Trophoblast cell (in vitro differentiated cells and primary cell): ENCODE measurements at regions not wholly inside any gene's neighbourhood (a gene's known extent, or its start where the extent isn't known, plus 50 kb on each side); places are given as distances from the start of the nearest gene placed in this dataset.
A peak's percentile ranks its signal among the peaks of the same experiment; 100 is the strongest.

Experiments used
- DNase-seq, 2 donors: peaks; one replicate each; pipeline ENCODE4 v3.0.0-alpha.2; 2016
- H2AFZ ChIP-seq: 2 replicates; pipeline ENCODE4 v1.6.1; 2013; ENCODE audit warnings: low read length, moderate library complexity, mild to moderate bottlenecking; ENCODE audit not compliant: insufficient read depth, poor library complexity
- H2AK5ac ChIP-seq: 2 replicates; pipeline ENCODE4 v1.6.1; 2013; ENCODE audit warnings: mild to moderate bottlenecking, low read length
- H2BK120ac ChIP-seq: 2 replicates; pipeline ENCODE4 v1.6.1; 2013; ENCODE audit warnings: low read length, mild to moderate bottlenecking, moderate library complexity; ENCODE audit not compliant: insufficient read depth, poor library complexity
- H2BK12ac ChIP-seq: 2 replicates; pipeline ENCODE4 v1.6.1; 2013; ENCODE audit warnings: mild to moderate bottlenecking, low read length, moderate library complexity
- H2BK5ac ChIP-seq: 2 replicates; pipeline ENCODE4 v1.6.1; 2013; ENCODE audit warnings: low read length, low read depth, moderate library complexity, mild to moderate bottlenecking; ENCODE audit not compliant: poor library complexity
- H3K14ac ChIP-seq: 2 replicates; pipeline ENCODE4 v1.6.1; 2013; ENCODE audit warnings: mild to moderate bottlenecking, low read length
- H3K18ac ChIP-seq: 2 replicates; pipeline ENCODE4 v1.6.1; 2013; ENCODE audit warnings: mild to moderate bottlenecking, low read length
- H3K23ac ChIP-seq: 2 replicates; pipeline ENCODE4 v1.6.1; 2013; ENCODE audit warnings: low read length
- H3K27ac ChIP-seq: 2 replicates; pipeline ENCODE4 v1.5.1; 2013; ENCODE audit warnings: low read depth, mild to moderate bottlenecking, inconsistent platforms, low read length, moderate library complexity
- H3K27me3 ChIP-seq: 2 replicates; pipeline ENCODE4 v1.6.1; 2013; ENCODE audit warnings: inconsistent platforms, mild to moderate bottlenecking, low read length, moderate library complexity; ENCODE audit not compliant: insufficient read depth
- H3K36me3 ChIP-seq, 2 experiments: 1 replicate in 1 of 2; 2 replicates in 1 of 2; pipeline ENCODE4 v1.6.1; 2013; ENCODE audit warnings: low read length in 2 of 2, mild to moderate bottlenecking in 2 of 2, moderate library complexity in 1 of 2; ENCODE audit not compliant: insufficient read depth in 2 of 2, control insufficient read depth in 1 of 2
- H3K4ac ChIP-seq: 2 replicates; pipeline ENCODE4 v1.6.1; 2013; ENCODE audit warnings: low read depth, mild to moderate bottlenecking, low read length, moderate library complexity
- H3K4me1 ChIP-seq, 2 experiments: 1 replicate in 1 of 2; 2 replicates in 1 of 2; pipeline ENCODE4 v1.6.1; 2013; ENCODE audit warnings: low read length in 2 of 2, mild to moderate bottlenecking in 2 of 2, moderate library complexity in 1 of 2; ENCODE audit not compliant: insufficient read depth in 2 of 2, control insufficient read depth in 1 of 2
- H3K4me2 ChIP-seq: 2 replicates; pipeline ENCODE4 v1.6.1; 2013; ENCODE audit warnings: inconsistent platforms, mild to moderate bottlenecking, low read length, moderate library complexity
- H3K4me3 ChIP-seq: 2 replicates; pipeline ENCODE4 v1.5.1; 2013; ENCODE audit warnings: mild to moderate bottlenecking, low read depth, low read length, inconsistent platforms
- H3K79me1 ChIP-seq: one replicate; pipeline ENCODE4 v1.6.1; 2013; ENCODE audit warnings: low read length
- H3K79me2 ChIP-seq: 2 replicates; pipeline ENCODE4 v1.6.1; 2013; ENCODE audit warnings: low read length, mild to moderate bottlenecking; ENCODE audit not compliant: control insufficient read depth, insufficient read depth, poor library complexity
- H3K9ac ChIP-seq: 2 replicates; pipeline ENCODE4 v1.6.1; 2013; ENCODE audit warnings: mild to moderate bottlenecking, low read length
- H3K9me3 ChIP-seq: 2 replicates; pipeline ENCODE4 v1.6.1; 2013; ENCODE audit warnings: low read depth, mild to moderate bottlenecking, control low read depth, inconsistent platforms, low read length; ENCODE audit not compliant: insufficient read depth
- H4K12ac ChIP-seq: 2 replicates; pipeline ENCODE4 v1.6.1; 2013; ENCODE audit warnings: low read depth, mild to moderate bottlenecking, low read length, moderate library complexity
- H4K8ac ChIP-seq: 2 replicates; pipeline ENCODE4 v1.6.1; 2013; ENCODE audit warnings: low read depth, mild to moderate bottlenecking, low read length, moderate library complexity
- H4K91ac ChIP-seq: one replicate; pipeline ENCODE4 v1.6.1; 2013; ENCODE audit warnings: low read depth, mild to moderate bottlenecking, low read length, moderate library complexity
- WGBS: extraction: QIAGEN DNeasy Blood & Tissue Kit; methylation state at CpG from one replicate; pipeline ENCODE4 v1.1.7; 2013; ENCODE audit warnings: missing lambda C conversion rate; ENCODE audit not compliant: insufficient read length, insufficient coverage; ENCODE audit errors: extremely low coverage; 5-methylcytosine and 5-hydroxymethylcytosine counted together

DNA sequence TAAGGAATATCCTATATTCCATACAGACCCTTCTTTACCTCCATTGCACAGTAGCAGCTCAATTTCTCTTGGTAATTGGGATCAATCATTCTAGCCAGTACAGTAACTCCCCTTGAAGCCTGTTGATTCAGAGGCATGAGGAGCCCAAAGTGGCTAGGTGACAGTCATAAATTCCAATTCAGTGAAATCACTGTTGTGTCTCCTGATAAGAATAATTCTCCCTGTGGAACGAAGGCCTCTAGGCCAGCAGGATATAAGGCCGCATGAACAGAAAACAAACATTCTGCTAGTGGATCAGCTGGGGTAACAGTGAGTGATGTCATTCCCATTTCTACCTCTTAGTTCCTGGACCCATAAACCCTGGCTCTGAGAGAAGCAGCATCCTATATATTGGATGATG is 696.3 kb downstream of the NR2F2 start:
- Histone ChIP-seq H4K91ac (no peak overlapping the region), H3K4me2 (no peak overlapping the region), H3K4me3 (no peak overlapping the region), H3K27ac (no peak overlapping the region), H3K4ac (no peak overlapping the region), H3K9me3 (no peaks in the 10 kb centered on the region), H2AK5ac (no peak overlapping the region), H3K79me2 (no peaks in the 10 kb centered on the region), H3K36me3 (no peaks in the 10 kb centered on the region), H2BK5ac (no peak overlapping the region), H3K14ac (no peak overlapping the region), H3K27me3 (no peaks in the 10 kb centered on the region), H2BK120ac (no peak overlapping the region), H2AFZ (no peak overlapping the region), H3K79me1 (no peaks in the 10 kb centered on the region), H3K4me1 (peaks cover 0 to 3% of the 10 kb centered on the region in 2 experiments), H3K23ac (no peak overlapping the region), H4K12ac (no peak overlapping the region), H4K8ac (no peak overlapping the region), H2BK12ac (no peak overlapping the region), H3K9ac (no peak overlapping the region), H3K18ac (no peak overlapping the region)
- no CpG with 5 or more reads among the region's 2 CpGs for WGBS
- DNase-seq, result peak; percentile 53 to 85

- no peak overlapping the region for H4K12ac ChIP-seq
- no peaks in the 10 kb centered on the region for H3K27me3 ChIP-seq
- no peaks in the 10 kb centered on the region for H3K79me1 ChIP-seq
- peaks cover 0 to 3% of the 10 kb centered on the region in 2 experiments for H3K4me1 ChIP-seq
- H3K4ac ChIP-seq, result no peak overlapping the region
- H4K91ac ChIP-seq, result no peak overlapping the region
- H3K36me3 ChIP-seq, result no peaks in the 10 kb centered on the region
- H3K27ac ChIP-seq, result no peak overlapping the region
- WGBS, result no CpG with 5 or more reads among the region's 2 CpGs
- H3K4me3 ChIP-seq, result no peak overlapping the region
- DNase-seq, result no peak
- H2BK120ac ChIP-seq, result no peak overlapping the region
- no peak overlapping the region for H3K14ac ChIP-seq
- no peak overlapping the region for H3K4me2 ChIP-seq
- H4K8ac ChIP-seq, result no peak overlapping the region
- no peak overlapping the region for H2BK12ac ChIP-seq
- H3K79me2 ChIP-seq, result no peaks in the 10 kb centered on the region
- no peak overlapping the region for H3K9ac ChIP-seq
- no peak overlapping the region for H2BK5ac ChIP-seq
- H3K18ac ChIP-seq, result no peak overlapping the region
- H2AK5ac ChIP-seq, result no peak overlapping the region
- H2AFZ ChIP-seq, result no peak overlapping the region
- no peaks in the 10 kb centered on the region for H3K9me3 ChIP-seq
- no peak overlapping the region for H3K23ac ChIP-seq
These were observed 697.3 kb downstream of the NR2F2 start for GRCh38 chr15:97027772-97028171.

DNA sequence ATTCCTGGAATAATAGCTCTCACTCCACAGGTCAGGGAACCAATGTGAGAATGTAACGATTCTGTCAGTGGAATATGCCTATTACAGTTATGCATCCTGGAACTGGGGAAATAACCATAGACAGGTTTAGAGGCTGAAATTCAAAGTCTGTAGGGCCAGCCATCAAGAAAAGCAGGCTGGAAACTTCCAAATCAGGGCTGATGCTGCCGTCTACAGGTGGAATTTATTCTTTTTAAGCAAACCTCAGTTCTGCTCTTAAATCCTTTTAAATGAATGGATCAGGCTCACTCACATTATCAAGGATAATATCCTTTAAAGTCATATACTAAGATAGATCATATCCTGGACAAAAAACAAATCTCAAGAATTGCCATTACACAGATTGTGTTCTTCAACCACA is 699.8 kb downstream of the NR2F2 start:
- no peak overlapping the region for H2AK5ac ChIP-seq
- DNase-seq, result peak; percentile 25 to 62
- no peak overlapping the region for H2BK12ac ChIP-seq
- no peaks in the 10 kb centered on the region for H3K9me3 ChIP-seq
- no peaks in the 10 kb centered on the region for H3K79me2 ChIP-seq
- H3K4me2 ChIP-seq, result no peak overlapping the region
- no peak overlapping the region for H2BK5ac ChIP-seq
- no peak overlapping the region for H2AFZ ChIP-seq
- H3K4me3 ChIP-seq, result no peak overlapping the region
- H3K23ac ChIP-seq, result no peak overlapping the region
- no peak overlapping the region for H4K8ac ChIP-seq
- H2BK120ac ChIP-seq, result no peak overlapping the region
- no peak overlapping the region for H3K9ac ChIP-seq
- no peaks in the 10 kb centered on the region for H3K36me3 ChIP-seq
- H3K18ac ChIP-seq, result no peak overlapping the region
- peaks cover 0 to 3% of the 10 kb centered on the region in 2 experiments for H3K4me1 ChIP-seq
- no peak overlapping the region for H3K4ac ChIP-seq
- no peaks in the 10 kb centered on the region for H3K79me1 ChIP-seq
- no peak overlapping the region for H3K14ac ChIP-seq
- WGBS, result no CpG with 5 or more reads among the region's 2 CpGs
- H4K91ac ChIP-seq, result no peak overlapping the region
- no peaks in the 10 kb centered on the region for H3K27me3 ChIP-seq
- H3K27ac ChIP-seq, result no peak overlapping the region
- H4K12ac ChIP-seq, result no peak overlapping the region

GRCh38 chr15:97036301-97036700 is 705.8 kb downstream of the NR2F2 start:
- no peak overlapping the region for H3K27ac ChIP-seq
- no peaks in the 10 kb centered on the region for H3K79me2 ChIP-seq
- no peak overlapping the region for H2AK5ac ChIP-seq
- no peak overlapping the region for H3K9ac ChIP-seq
- H2BK12ac ChIP-seq, result no peak overlapping the region
- no peak overlapping the region for H3K4ac ChIP-seq
- no peak overlapping the region for H3K18ac ChIP-seq
- H3K4me3 ChIP-seq, result no peak overlapping the region
- no peaks in the 10 kb centered on the region for H3K79me1 ChIP-seq
- H2BK120ac ChIP-seq, result no peak overlapping the region
- no peak overlapping the region for H3K4me2 ChIP-seq
- H4K8ac ChIP-seq, result no peak overlapping the region
- no peaks in the 10 kb centered on the region for H3K27me3 ChIP-seq
- no peak overlapping the region for H4K91ac ChIP-seq
- H3K4me1 ChIP-seq, result no peaks in the 10 kb centered on the region
- no peak overlapping the region for H4K12ac ChIP-seq
- H2AFZ ChIP-seq, result no peak overlapping the region
- no peak overlapping the region for H3K14ac ChIP-seq
- H3K23ac ChIP-seq, result no peak overlapping the region
- H3K36me3 ChIP-seq, result no peaks in the 10 kb centered on the region
- WGBS, result no CpG with 5 or more reads among the region's 3 CpGs
- no peak for DNase-seq
- H2BK5ac ChIP-seq, result no peak overlapping the region
- no peaks in the 10 kb centered on the region for H3K9me3 ChIP-seq
